ENCODE measurements at regions not wholly inside any gene's neighbourhood (a gene's known extent, or its start where the extent isn't known, plus 50 kb on each side); places are given as distances from the start of the nearest gene placed in this dataset.
"Not testable (repeated sequence)": the region's sequence is repeated elsewhere in the genome, so short reads cannot be mapped to it uniquely, and the experiment has no call there.

DNA sequence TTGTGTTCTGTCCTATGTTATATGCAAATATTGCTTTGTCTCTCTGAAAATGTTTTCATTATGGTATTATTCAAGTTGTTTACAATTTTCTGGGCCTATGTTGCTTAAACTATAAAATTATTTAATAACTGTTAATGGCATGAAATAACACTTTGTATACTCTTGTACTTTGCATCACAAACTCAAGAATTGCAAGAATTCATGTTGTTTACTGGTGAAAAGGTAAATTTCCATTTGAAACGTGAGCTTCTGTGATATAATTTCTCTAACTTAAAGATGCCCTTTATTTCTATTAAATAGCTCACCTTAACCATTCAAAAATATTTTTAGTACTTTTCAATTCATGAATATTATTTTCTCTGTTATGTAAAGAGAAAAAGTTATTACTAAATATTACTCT lies 1504.2 kb downstream of the SUCLG1 start:
- Histone ChIP-seq H3K9me3 (no peaks in the 10 kb centered on the region), H3K4me3 (no peak overlapping the region), H3K27me3 (ENCODE audit: low read depth) (no peaks in the 10 kb centered on the region), H3K27ac (no peak overlapping the region), H3K4me1 (no peaks in the 10 kb centered on the region), H3K36me3 (no peaks in the 10 kb centered on the region)
- no peak for DNase-seq
- no peak for ATAC-seq
- TF ChIP-seq, protein P1, sequence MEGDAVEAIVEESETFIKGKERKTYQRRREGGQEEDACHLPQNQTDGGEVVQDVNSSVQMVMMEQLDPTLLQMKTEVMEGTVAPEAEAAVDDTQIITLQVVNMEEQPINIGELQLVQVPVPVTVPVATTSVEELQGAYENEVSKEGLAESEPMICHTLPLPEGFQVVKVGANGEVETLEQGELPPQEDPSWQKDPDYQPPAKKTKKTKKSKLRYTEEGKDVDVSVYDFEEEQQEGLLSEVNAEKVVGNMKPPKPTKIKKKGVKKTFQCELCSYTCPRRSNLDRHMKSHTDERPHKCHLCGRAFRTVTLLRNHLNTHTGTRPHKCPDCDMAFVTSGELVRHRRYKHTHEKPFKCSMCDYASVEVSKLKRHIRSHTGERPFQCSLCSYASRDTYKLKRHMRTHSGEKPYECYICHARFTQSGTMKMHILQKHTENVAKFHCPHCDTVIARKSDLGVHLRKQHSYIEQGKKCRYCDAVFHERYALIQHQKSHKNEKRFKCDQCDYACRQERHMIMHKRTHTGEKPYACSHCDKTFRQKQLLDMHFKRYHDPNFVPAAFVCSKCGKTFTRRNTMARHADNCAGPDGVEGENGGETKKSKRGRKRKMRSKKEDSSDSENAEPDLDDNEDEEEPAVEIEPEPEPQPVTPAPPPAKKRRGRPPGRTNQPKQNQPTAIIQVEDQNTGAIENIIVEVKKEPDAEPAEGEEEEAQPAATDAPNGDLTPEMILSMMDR (IDR thresholded peaks at IDR 0.05) = no peak
- intact Hi-C loops (cut with DNase I) = no loop called here

GRCh38 chr2:82939211-82939610 lies 1519.9 kb downstream of the SUCLG1 start:
- intact Hi-C loops (cut with DNase I) = no loop called here
- Histone ChIP-seq H3K36me3 (no peaks in the 10 kb centered on the region), H3K4me1 (no peaks in the 10 kb centered on the region), H3K4me3 (no peak overlapping the region), H3K27ac (no peak overlapping the region), H3K9me3 (no peaks in the 10 kb centered on the region), H3K27me3 (ENCODE audit: low read depth) (no peaks in the 10 kb centered on the region)
- ATAC-seq (no peak), DNase-seq (no peak)
- TF ChIP-seq, protein P1 (IDR thresholded peaks at IDR 0.05) = no peak

DNA sequence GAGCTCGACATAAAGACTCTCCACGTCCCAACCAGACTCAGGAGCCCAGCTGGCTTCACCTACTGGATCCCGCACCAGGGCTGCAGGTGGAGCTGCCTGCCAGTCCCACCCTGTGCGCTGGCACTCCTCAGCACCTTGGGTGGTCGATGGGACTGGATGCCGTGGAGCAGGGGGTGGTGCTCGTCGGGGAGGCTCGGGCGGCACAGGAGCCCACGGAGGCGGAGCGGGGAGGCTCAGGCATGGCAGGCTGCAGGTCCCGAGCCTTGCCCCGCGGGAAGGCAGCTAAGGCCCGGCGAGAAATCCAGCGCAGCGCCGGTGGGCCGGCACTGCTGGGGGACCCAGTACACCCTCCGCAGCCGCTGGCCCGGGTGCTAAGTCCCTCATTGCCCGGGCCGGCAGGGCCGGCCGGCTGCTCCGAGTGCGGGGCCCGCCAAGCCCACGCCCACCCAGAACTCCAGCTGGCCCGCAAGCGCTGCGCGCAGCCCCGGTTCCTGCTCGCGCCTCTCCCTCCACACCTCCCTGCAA lies 1520.7 kb downstream of the SUCLG1 start:
- H3K9me3 ChIP-seq; H3K4me3 ChIP-seq; H3K27ac ChIP-seq; ATAC-seq; intact Hi-C loops (cut with DNase I); H3K27me3 ChIP-seq (ENCODE audit: low read depth); H3K36me3 ChIP-seq; H3K4me1 ChIP-seq: not testable (repeated sequence)
- DNase-seq = peak; percentile 24

GRCh38 chr2:82913566-82913965 lies 1545.5 kb downstream of the SUCLG1 start:
- H3K4me1 ChIP-seq = no peaks in the 10 kb centered on the region
- TF ChIP-seq, protein P1 (IDR thresholded peaks at IDR 0.05) = no peak
- no peak overlapping the region for H3K4me3 ChIP-seq
- no peaks in the 10 kb centered on the region for H3K27me3 ChIP-seq (ENCODE audit: low read depth)
- H3K9me3 ChIP-seq = no peaks in the 10 kb centered on the region
- no peak for ATAC-seq
- no peak overlapping the region for H3K27ac ChIP-seq
- intact Hi-C loops (cut with DNase I) = no loop called here
- no peaks in the 10 kb centered on the region for H3K36me3 ChIP-seq
- no peak for DNase-seq

DNA sequence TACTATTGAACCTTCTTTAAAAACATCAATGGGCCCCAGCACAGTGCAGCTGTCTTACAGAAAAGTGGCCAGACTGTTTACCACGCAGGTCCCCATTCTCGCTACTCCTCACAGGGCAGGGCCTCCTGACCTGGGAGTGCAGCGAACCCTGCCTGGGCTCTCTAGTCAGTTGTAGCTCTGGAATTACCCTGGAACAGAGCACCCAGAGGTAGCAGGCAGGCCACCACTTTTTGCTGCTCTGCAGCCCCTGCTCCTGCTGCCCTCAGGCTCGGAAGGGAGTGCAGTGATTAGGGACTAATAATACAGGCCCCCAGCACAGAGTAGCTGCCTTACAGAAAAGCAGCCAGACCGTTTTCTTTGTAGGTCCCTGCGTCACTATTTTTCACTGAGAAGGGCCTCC lies 1563.0 kb downstream of the SUCLG1 start:
- Histone ChIP-seq H3K4me3 (no peak overlapping the region), H3K27ac (no peak overlapping the region), H3K27me3 (ENCODE audit: low read depth) (no peaks in the 10 kb centered on the region), H3K9me3 (no peaks in the 10 kb centered on the region), H3K36me3 (no peaks in the 10 kb centered on the region), H3K4me1 (no peaks in the 10 kb centered on the region)
- DNase-seq = peak; percentile 8
- ATAC-seq = no peak
- intact Hi-C loops (cut with DNase I) = no loop called here
- TF ChIP-seq, protein P1 (IDR thresholded peaks at IDR 0.05) = no peak

- H3K4me3 ChIP-seq = no peak overlapping the region
These were observed 1565.9 kb downstream of the SUCLG1 start for GRCh38 chr2:82893190-82893589.

More at GRCh38 chr2:82893190-82893589, 1565.9 kb downstream of the SUCLG1 start:
- ATAC-seq (no peak), DNase-seq (no peak)
- Histone ChIP-seq H3K27ac (no peak overlapping the region), H3K36me3 (no peaks in the 10 kb centered on the region), H3K9me3 (no peaks in the 10 kb centered on the region), H3K4me1 (no peaks in the 10 kb centered on the region), H3K27me3 (ENCODE audit: low read depth) (no peaks in the 10 kb centered on the region)
- TF ChIP-seq, protein P1 (IDR thresholded peaks at IDR 0.05) = no peak
- intact Hi-C loops (cut with DNase I) = no loop called here
